ENCODE measurements at regions not wholly inside any gene's neighbourhood (a gene's known extent, or its start where the extent isn't known, plus 50 kb on each side); places are given as distances from the start of the nearest gene placed in this dataset.
"Not testable (repeated sequence)": the region's sequence is repeated elsewhere in the genome, so short reads cannot be mapped to it uniquely, and the experiment has no call there.

DNA sequence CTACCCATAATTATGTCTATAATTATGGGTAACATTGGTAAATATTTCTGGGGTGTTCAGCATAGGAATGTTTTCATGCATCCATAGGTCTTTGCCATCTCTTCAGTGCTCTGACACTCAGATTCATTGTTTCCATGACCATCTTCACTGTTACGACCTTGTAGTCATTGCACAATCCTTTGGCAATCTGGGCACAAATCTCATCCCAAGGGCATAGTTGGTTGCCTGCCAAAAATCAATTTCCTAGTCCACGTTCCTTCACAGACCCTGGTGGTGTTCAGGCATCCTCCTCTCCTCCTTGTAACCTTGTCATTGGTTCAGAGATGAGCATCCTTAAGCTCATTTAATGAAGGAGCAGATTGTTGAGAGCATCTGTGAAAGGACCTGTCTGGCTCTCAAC lies 1400.7 kb downstream of the CDH12 start:
- H3K36me3 ChIP-seq (ENCODE audit: control insufficient read depth, insufficient read depth, low read length) = no peaks in the 10 kb centered on the region
- no peaks in the 10 kb centered on the region for H3K9me3 ChIP-seq (ENCODE audit: control insufficient read depth, insufficient read depth, low read depth, low read length)
- H3K27me3 ChIP-seq (ENCODE audit: control insufficient read depth, insufficient read depth, low read length) = no peaks in the 10 kb centered on the region
- H3K27ac ChIP-seq (ENCODE audit: low read depth, low read length) = no peak overlapping the region
- no peaks in the 10 kb centered on the region for H3K4me1 ChIP-seq (ENCODE audit: control insufficient read depth, insufficient read depth, low read length)
- no peak overlapping the region for H3K4me3 ChIP-seq (ENCODE audit: low read depth, low read length)
- H3K9ac ChIP-seq (ENCODE audit: low read length) = no peak overlapping the region

DNA sequence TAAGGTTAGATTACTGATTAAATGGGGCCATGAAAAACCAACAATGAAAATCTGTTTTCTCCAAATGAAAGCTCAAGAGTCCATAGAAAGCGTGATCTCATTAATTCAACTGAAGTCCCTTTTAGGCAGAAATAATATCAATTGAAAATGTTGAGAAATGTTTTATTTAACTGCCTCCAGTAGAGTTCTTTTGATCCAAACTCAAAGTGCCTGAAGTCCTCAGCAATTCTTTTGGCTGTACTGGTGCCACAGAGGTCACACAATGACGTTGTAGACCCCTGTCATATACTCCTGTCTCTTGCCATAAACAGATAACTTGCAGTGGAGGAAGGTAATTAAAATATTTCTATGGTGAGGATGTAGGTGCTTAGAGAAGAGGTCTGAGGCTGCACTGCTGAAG lies 1420.5 kb downstream of the CDH12 start:
- Histone ChIP-seq H3K4me3 (ENCODE audit: low read depth, low read length) (no peak overlapping the region), H3K27ac (ENCODE audit: low read depth, low read length) (no peak overlapping the region), H3K9ac (ENCODE audit: low read length) (no peak overlapping the region), H3K36me3 (ENCODE audit: control insufficient read depth, insufficient read depth, low read length) (no peaks in the 10 kb centered on the region), H3K4me1 (ENCODE audit: control insufficient read depth, insufficient read depth, low read length) (no peaks in the 10 kb centered on the region), H3K27me3 (ENCODE audit: control insufficient read depth, insufficient read depth, low read length) (no peaks in the 10 kb centered on the region), H3K9me3 (ENCODE audit: control insufficient read depth, insufficient read depth, low read depth, low read length) (no peaks in the 10 kb centered on the region)

DNA sequence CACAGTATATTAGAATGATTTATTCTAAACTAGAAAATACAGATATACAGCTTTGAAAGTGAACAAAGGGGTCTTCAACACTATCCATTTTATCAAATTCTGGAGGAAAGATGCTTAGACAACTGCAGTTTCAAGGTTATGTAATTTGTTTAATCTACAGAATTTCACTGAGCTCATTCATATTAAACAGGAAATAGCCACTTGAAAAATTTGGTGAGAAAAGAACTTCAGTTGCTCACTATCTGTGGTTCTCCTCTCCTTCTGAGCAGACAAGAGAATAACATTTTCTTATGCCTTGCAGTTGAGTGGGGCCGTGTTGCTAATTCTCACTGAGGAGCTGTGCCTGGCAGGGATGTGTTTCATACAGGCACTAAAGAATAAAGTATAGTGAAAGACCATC lies 1428.2 kb downstream of the CDH12 start:
- H3K27me3 ChIP-seq (ENCODE audit: control insufficient read depth, insufficient read depth, low read length) = no peaks in the 10 kb centered on the region
- H3K9me3 ChIP-seq (ENCODE audit: control insufficient read depth, insufficient read depth, low read depth, low read length) = no peaks in the 10 kb centered on the region
- H3K36me3 ChIP-seq (ENCODE audit: control insufficient read depth, insufficient read depth, low read length) = no peaks in the 10 kb centered on the region
- no peak overlapping the region for H3K27ac ChIP-seq (ENCODE audit: low read depth, low read length)
- H3K4me3 ChIP-seq (ENCODE audit: low read depth, low read length) = no peak overlapping the region
- no peak overlapping the region for H3K9ac ChIP-seq (ENCODE audit: low read length)
- no peaks in the 10 kb centered on the region for H3K4me1 ChIP-seq (ENCODE audit: control insufficient read depth, insufficient read depth, low read length)

DNA sequence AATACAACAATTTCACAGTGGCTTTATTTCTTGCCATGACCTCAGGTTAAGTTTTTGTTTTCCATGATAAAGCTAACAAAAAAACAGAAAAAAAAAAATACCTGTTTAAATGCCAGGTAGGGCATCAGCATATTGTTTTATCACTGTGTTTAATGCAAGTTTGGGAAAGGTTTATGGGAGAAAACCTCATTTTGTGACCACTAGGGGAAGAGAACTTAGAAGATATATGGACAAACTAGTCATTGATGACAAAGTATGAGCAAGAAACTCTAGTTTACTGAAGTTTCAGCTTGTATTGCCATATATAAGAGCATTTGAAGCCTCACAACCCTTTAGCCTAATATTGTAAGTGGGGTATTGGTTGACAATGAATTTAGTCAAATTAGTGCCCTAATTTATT lies 1431.4 kb upstream of the CDH18 start:
- H3K9me3 ChIP-seq (ENCODE audit: control insufficient read depth, insufficient read depth, low read depth, low read length) = no peaks in the 10 kb centered on the region
- no peak overlapping the region for H3K9ac ChIP-seq (ENCODE audit: low read length)
- H3K36me3 ChIP-seq (ENCODE audit: control insufficient read depth, insufficient read depth, low read length) = no peaks in the 10 kb centered on the region
- H3K27me3 ChIP-seq (ENCODE audit: control insufficient read depth, insufficient read depth, low read length) = no peaks in the 10 kb centered on the region
- H3K4me1 ChIP-seq (ENCODE audit: control insufficient read depth, insufficient read depth, low read length) = no peaks in the 10 kb centered on the region
- H3K27ac ChIP-seq (ENCODE audit: low read depth, low read length) = no peak overlapping the region
- H3K4me3 ChIP-seq (ENCODE audit: low read depth, low read length) = no peak overlapping the region

DNA sequence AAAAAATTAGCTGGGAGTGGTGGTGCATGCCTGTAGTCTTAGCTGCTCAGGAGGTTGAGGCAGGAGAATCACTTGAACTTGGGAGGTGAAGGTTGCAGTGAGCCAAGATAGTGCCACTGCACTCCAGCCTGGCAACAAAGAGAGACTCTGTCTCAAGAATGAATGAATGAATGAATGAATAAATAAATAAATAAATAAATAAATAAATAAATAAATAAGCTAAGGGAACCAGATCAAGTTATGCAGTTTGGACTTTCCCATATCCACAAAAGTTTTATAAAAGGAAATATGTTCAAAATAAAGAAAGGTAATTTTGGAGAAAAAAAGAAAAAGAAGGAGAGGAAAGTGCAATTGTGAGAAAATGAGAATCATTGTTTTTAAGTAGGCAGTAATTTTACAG lies 1414.1 kb upstream of the CDH18 start:
- H3K9ac ChIP-seq (ENCODE audit: low read length); H3K4me3 ChIP-seq (ENCODE audit: low read depth, low read length); H3K36me3 ChIP-seq (ENCODE audit: control insufficient read depth, insufficient read depth, low read length): not testable (repeated sequence)

DNA sequence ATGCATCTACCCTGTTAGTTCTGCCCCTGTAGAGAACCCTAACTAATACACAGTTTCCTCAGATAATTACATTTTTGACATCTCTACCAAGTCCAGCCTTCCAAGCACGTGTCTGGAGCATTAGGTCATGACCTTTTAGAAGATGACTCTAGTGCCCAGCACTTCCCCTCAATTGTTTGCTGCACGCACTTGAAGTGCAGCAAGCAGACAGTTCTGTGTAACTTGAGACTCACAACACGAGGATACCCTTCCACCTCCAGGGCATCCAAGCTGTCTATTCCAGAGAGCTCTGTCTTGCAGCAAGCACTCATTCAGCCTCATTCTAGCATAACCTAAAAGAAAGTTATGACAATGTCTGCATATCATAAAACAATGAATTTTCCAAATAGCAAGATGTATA lies 1410.5 kb upstream of the CDH18 start:
- Histone ChIP-seq H3K9ac (ENCODE audit: low read length) (no peak overlapping the region), H3K36me3 (ENCODE audit: control insufficient read depth, insufficient read depth, low read length) (no peaks in the 10 kb centered on the region), H3K27ac (ENCODE audit: low read depth, low read length) (no peak overlapping the region), H3K9me3 (ENCODE audit: control insufficient read depth, insufficient read depth, low read depth, low read length) (no peaks in the 10 kb centered on the region), H3K4me3 (ENCODE audit: low read depth, low read length) (no peak overlapping the region), H3K27me3 (ENCODE audit: control insufficient read depth, insufficient read depth, low read length) (no peaks in the 10 kb centered on the region), H3K4me1 (ENCODE audit: control insufficient read depth, insufficient read depth, low read length) (no peaks in the 10 kb centered on the region)

More for the DNA sequence above, 1414.1 kb upstream of the CDH18 start:
- not testable (repeated sequence) for H3K4me1 ChIP-seq (ENCODE audit: control insufficient read depth, insufficient read depth, low read length); H3K27me3 ChIP-seq (ENCODE audit: control insufficient read depth, insufficient read depth, low read length); H3K27ac ChIP-seq (ENCODE audit: low read depth, low read length); H3K9me3 ChIP-seq (ENCODE audit: control insufficient read depth, insufficient read depth, low read depth, low read length)

DNA sequence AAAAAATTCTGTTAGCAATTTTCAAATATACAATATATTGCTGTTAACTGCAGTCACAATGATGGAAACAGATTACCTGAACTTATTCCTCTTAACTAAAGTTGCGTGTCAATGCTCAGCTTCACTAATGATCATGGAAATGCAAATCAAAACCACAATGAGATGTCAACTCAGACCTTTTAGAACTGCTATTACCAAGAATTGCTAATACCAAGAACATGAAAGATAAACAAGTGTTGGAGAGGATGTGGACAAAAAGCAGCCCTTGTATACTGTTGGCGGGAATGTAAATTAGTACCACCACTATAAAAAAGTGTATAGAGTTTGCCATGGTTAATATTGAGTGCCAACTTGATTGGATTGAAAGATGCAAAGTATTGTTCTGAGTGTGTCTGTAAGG lies 1409.7 kb upstream of the CDH18 start:
- Histone ChIP-seq H3K27ac (ENCODE audit: low read depth, low read length) (no peak overlapping the region), H3K36me3 (ENCODE audit: control insufficient read depth, insufficient read depth, low read length) (no peaks in the 10 kb centered on the region), H3K4me3 (ENCODE audit: low read depth, low read length) (no peak overlapping the region), H3K4me1 (ENCODE audit: control insufficient read depth, insufficient read depth, low read length) (no peaks in the 10 kb centered on the region), H3K9ac (ENCODE audit: low read length) (no peak overlapping the region), H3K9me3 (ENCODE audit: control insufficient read depth, insufficient read depth, low read depth, low read length) (no peaks in the 10 kb centered on the region), H3K27me3 (ENCODE audit: control insufficient read depth, insufficient read depth, low read length) (no peaks in the 10 kb centered on the region)

DNA sequence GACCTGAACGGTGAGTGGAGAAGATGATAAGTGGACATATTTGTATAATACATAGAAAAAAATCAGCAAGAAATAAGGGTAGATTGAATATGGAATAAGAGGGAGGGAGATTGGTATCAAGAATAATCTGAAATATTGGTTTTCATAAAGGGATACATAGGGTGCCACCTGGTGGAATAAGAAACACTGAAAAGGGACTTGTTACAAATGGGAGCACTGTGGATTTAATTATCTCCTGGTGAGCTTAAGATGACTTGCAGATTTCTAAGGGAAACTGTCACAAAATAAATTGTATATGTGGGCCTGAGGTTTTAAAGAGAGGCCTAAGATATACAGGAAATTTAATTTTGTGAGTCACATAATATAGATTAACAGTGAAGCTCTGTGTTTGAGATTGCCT lies 1403.5 kb upstream of the CDH18 start:
- no peaks in the 10 kb centered on the region for H3K27me3 ChIP-seq (ENCODE audit: control insufficient read depth, insufficient read depth, low read length)
- no peak overlapping the region for H3K4me3 ChIP-seq (ENCODE audit: low read depth, low read length)
- H3K9ac ChIP-seq (ENCODE audit: low read length) = no peak overlapping the region
- no peaks in the 10 kb centered on the region for H3K4me1 ChIP-seq (ENCODE audit: control insufficient read depth, insufficient read depth, low read length)
- no peak overlapping the region for H3K27ac ChIP-seq (ENCODE audit: low read depth, low read length)
- H3K36me3 ChIP-seq (ENCODE audit: control insufficient read depth, insufficient read depth, low read length) = no peaks in the 10 kb centered on the region
- H3K9me3 ChIP-seq (ENCODE audit: control insufficient read depth, insufficient read depth, low read depth, low read length) = no peaks in the 10 kb centered on the region

DNA sequence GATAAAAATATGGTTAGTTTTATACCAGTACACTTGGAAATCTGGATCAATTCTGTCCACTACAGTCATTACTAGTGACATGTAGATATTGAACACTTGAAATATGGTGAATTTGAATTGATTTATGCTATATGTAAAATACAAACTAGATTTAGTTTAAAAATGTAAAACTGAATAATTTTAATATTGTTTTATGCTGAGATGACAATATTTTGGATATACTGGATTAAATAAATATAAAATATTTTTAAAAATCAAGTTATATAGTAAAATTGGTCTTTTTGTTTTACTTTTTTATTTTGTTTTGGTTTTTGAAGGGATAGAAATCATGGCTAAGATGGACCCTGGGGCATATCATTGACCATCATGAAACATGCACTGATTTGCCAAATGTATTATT lies 1372.8 kb upstream of the CDH18 start:
- H3K4me1 ChIP-seq (ENCODE audit: control insufficient read depth, insufficient read depth, low read length); H3K9ac ChIP-seq (ENCODE audit: low read length); H3K27ac ChIP-seq (ENCODE audit: low read depth, low read length); H3K36me3 ChIP-seq (ENCODE audit: control insufficient read depth, insufficient read depth, low read length); H3K9me3 ChIP-seq (ENCODE audit: control insufficient read depth, insufficient read depth, low read depth, low read length); H3K4me3 ChIP-seq (ENCODE audit: low read depth, low read length); H3K27me3 ChIP-seq (ENCODE audit: control insufficient read depth, insufficient read depth, low read length): not testable (repeated sequence)

DNA sequence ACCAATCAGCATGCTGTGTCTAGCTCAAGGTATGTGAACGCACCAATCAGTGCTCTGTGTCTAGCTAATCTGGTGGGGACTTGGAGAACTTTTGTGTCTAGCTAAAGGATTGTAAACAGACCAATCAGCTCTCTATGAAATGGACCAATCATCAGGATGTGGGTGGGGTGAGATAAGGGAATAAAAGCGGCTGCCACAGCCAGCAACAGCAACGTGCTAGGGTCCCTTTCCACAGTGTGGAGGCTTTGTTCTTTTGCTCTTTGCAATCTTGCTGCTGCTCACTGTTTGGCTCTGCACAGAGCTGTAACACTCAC lies 1353.9 kb upstream of the CDH18 start:
- not testable (repeated sequence) for H3K36me3 ChIP-seq (ENCODE audit: control insufficient read depth, insufficient read depth, low read length); H3K9me3 ChIP-seq (ENCODE audit: control insufficient read depth, insufficient read depth, low read depth, low read length); H3K4me1 ChIP-seq (ENCODE audit: control insufficient read depth, insufficient read depth, low read length); H3K27me3 ChIP-seq (ENCODE audit: control insufficient read depth, insufficient read depth, low read length); H3K27ac ChIP-seq (ENCODE audit: low read depth, low read length); H3K9ac ChIP-seq (ENCODE audit: low read length)
- peak overlapping the region; percentile 54 for H3K4me3 ChIP-seq (ENCODE audit: low read depth, low read length)

DNA sequence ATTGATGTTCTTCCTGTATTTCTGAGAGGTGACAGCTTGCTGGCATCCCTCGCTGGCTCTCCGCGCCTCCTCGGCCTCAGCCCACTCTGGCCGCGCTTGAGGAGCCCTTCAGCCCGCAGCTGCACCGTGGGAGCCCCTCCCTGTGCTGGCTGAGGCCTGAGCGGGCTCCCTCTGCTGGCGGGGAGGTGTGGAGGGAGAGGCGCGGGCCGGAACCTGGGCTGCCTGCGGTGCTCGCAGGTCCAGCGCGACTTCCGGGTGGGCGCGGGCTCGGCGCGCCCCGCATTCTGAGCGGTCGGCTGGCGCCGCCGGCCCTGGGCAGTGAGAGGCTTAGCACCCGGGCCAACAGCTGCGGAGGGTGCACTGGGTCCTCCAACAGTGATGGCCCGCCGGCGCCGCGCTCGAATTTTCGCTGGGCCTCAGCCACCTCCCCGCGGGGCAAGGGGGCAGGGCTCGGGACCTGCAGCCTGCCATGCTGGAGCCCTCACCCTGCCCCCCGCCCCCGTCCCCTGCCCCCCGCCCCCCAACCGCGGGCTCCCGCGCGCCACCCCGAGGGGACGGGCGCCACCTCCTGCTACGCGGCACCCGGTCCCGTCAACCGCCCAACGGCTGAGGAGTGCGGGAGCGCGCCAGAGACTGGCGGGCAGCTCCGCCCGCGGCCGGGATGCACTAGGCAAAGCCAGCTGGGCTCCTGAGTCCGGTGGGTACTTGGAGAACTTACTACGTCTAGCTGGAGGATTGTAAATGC lies 1353.4 kb upstream of the CDH18 start:
- H3K9ac ChIP-seq (ENCODE audit: low read length); H3K27me3 ChIP-seq (ENCODE audit: control insufficient read depth, insufficient read depth, low read length); H3K27ac ChIP-seq (ENCODE audit: low read depth, low read length); H3K36me3 ChIP-seq (ENCODE audit: control insufficient read depth, insufficient read depth, low read length); H3K9me3 ChIP-seq (ENCODE audit: control insufficient read depth, insufficient read depth, low read depth, low read length); H3K4me1 ChIP-seq (ENCODE audit: control insufficient read depth, insufficient read depth, low read length): not testable (repeated sequence)
- H3K4me3 ChIP-seq (ENCODE audit: low read depth, low read length) = peak overlapping the region; percentile 54

DNA sequence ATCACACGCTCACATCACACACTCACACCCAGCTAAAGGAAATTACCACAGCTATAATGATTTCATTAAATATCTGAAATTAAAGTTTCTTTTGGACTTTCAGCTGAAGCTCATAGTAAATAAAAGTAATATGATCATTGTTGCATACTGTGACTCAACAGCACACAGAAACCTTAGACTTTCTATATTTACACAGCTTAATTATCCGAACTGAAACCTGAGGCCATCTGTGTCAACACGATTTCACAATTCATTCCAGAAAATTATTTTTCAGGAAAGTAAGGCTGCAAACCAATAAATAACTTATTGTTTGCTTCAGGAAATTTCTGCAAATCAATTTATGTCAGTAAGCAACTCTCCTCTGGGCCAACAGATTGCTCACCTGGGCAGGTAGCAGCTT lies 1352.2 kb upstream of the CDH18 start:
- H3K4me1 ChIP-seq (ENCODE audit: control insufficient read depth, insufficient read depth, low read length); H3K4me3 ChIP-seq (ENCODE audit: low read depth, low read length); H3K36me3 ChIP-seq (ENCODE audit: control insufficient read depth, insufficient read depth, low read length); H3K9ac ChIP-seq (ENCODE audit: low read length); H3K9me3 ChIP-seq (ENCODE audit: control insufficient read depth, insufficient read depth, low read depth, low read length); H3K27ac ChIP-seq (ENCODE audit: low read depth, low read length); H3K27me3 ChIP-seq (ENCODE audit: control insufficient read depth, insufficient read depth, low read length): not testable (repeated sequence)
